Smooth muscle cell (in vitro differentiated cells): ENCODE measurements at regions not wholly inside any gene's neighbourhood (a gene's known extent, or its start where the extent isn't known, plus 50 kb on each side); places are given as distances from the start of the nearest gene placed in this dataset.

Experiments
- DNase-seq: peaks from one replicate; lab custom pipeline; 2025; ENCODE audit not compliant: unreplicated experiment; lab: John Stamatoyannopoulos, UW
- H2AFZ ChIP-seq: fragments of 200-600 bp; sonication (generic); 2 replicates; pipeline ENCODE4 v1.6.0; 2016; ENCODE audit warnings: antibody characterized with exemption, low read depth, mild to moderate bottlenecking
- H3F3A ChIP-seq: fragments of 200-600 bp; sonication (generic); 2 replicates; pipeline ENCODE4 v1.6.0; 2017; ENCODE audit warnings: antibody characterized with exemption, low read depth
- H3K27ac ChIP-seq: fragments of 200-600 bp; sonication (generic); 2 replicates; pipeline ENCODE4 v1.5.1; 2016; ENCODE audit warnings: low read depth, mild to moderate bottlenecking
- H3K27me3 ChIP-seq: fragments of 200-600 bp; sonication (generic); 2 replicates; pipeline ENCODE4 v1.6.1; 2016; ENCODE audit warnings: low read depth, mild to moderate bottlenecking
- H3K36me3 ChIP-seq: fragments of 200-600 bp; sonication (generic); 2 replicates; pipeline ENCODE4 v1.5.1; 2016; ENCODE audit warnings: low read depth
- H3K4me1 ChIP-seq: fragments of 200-600 bp; sonication (generic); 2 replicates; pipeline ENCODE4 v1.5.1; 2016; ENCODE audit warnings: low read depth
- H3K4me2 ChIP-seq: fragments of 200-600 bp; sonication (generic); 2 replicates; pipeline ENCODE4 v1.6.0; 2016; ENCODE audit warnings: mild to moderate bottlenecking
- H3K4me3 ChIP-seq: fragments of 200-600 bp; sonication (generic); 2 replicates; pipeline ENCODE4 v1.5.1; 2016; ENCODE audit warnings: mild to moderate bottlenecking
- H3K79me2 ChIP-seq: fragments of 200-600 bp; sonication (generic); 2 replicates; pipeline ENCODE4 v1.6.0; 2016; ENCODE audit warnings: low read depth, mild to moderate bottlenecking
- H3K9ac ChIP-seq: fragments of 200-600 bp; sonication (generic); 2 replicates; pipeline ENCODE4 v1.6.0; 2016; ENCODE audit warnings: low read depth
- H3K9me3 ChIP-seq: fragments of 200-600 bp; sonication (generic); replicated peaks from 2 replicates; pipeline ENCODE4 v1.5.1; 2016; ENCODE audit warnings: low read depth
- H4K20me1 ChIP-seq: fragments of 200-600 bp; sonication (generic); 2 replicates; pipeline ENCODE4 v1.6.0; 2016; ENCODE audit warnings: low read depth
- WGBS: methylation state at CpG from one replicate; pipeline ENCODE4 v1.1.7; 2016; ENCODE audit warnings: low lambda C conversion rate; 5-methylcytosine and 5-hydroxymethylcytosine counted together
- TF ChIP-seq, protein P1 (sequence below): fragments of 200-600 bp; sonication (generic); IDR thresholded peaks from 2 replicates; pipeline ENCODE4 v1.5.1; 2017; ENCODE audit warnings: borderline replicate concordance, mild to moderate bottlenecking, antibody characterized with exemption; ENCODE audit not compliant: insufficient read depth, poor library complexity, severe bottlenecking

DNA sequence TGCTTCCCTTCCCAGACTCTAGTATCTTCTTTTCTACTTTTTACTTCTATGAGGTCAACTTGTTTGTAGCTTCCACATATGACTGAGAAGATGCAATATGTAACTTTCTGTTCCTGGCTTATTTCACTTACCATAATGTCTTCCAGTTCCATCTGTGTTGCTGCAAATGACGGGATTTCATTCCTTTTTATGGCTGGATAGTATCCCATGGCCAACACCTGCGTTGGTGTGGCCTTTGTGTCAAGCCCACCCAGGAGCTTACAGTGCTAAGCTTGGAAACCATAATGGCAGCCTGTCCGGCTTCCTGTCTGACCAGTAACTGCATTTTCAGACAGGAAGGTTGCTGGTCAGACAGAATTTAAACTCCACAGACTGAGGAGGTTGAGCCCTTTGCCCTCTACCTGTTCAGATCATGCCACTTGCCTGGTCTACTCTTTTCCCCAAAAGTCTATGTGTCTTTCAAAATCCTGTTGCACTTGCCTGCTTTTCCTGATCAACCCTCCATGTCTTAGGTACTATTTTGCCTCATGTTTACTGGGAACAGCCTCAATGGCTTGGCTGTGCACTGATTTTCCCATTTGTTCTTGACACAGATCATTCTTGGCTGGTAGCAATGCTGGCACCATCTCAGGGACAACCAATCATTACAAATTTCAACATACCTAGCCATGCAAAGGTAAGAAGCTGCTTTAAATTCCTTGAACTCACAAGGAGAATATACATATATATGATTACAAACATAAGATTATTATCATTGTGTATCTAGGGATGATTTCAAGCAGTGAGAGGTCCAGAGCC lies 114.3 kb upstream of the PLEKHG1 start:
- Histone ChIP-seq H3K27me3 (no peaks in the 10 kb centered on the region), H3K4me2 (no peak overlapping the region), H3K9me3 (no peaks in the 10 kb centered on the region), H3K4me3 (no peak overlapping the region), H4K20me1 (no peaks in the 10 kb centered on the region), H3F3A (no peaks in the 10 kb centered on the region), H3K4me1 (no peaks in the 10 kb centered on the region), H3K27ac (no peak overlapping the region), H3K9ac (no peak overlapping the region), H2AFZ (no peak overlapping the region), H3K36me3 (no peaks in the 10 kb centered on the region), H3K79me2 (no peaks in the 10 kb centered on the region)
- 89% methylated on average over 3 of the region's 3 CpGs for WGBS
- TF ChIP-seq, protein P1, sequence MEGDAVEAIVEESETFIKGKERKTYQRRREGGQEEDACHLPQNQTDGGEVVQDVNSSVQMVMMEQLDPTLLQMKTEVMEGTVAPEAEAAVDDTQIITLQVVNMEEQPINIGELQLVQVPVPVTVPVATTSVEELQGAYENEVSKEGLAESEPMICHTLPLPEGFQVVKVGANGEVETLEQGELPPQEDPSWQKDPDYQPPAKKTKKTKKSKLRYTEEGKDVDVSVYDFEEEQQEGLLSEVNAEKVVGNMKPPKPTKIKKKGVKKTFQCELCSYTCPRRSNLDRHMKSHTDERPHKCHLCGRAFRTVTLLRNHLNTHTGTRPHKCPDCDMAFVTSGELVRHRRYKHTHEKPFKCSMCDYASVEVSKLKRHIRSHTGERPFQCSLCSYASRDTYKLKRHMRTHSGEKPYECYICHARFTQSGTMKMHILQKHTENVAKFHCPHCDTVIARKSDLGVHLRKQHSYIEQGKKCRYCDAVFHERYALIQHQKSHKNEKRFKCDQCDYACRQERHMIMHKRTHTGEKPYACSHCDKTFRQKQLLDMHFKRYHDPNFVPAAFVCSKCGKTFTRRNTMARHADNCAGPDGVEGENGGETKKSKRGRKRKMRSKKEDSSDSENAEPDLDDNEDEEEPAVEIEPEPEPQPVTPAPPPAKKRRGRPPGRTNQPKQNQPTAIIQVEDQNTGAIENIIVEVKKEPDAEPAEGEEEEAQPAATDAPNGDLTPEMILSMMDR, result no peak
- DNase-seq, result no peak

DNA sequence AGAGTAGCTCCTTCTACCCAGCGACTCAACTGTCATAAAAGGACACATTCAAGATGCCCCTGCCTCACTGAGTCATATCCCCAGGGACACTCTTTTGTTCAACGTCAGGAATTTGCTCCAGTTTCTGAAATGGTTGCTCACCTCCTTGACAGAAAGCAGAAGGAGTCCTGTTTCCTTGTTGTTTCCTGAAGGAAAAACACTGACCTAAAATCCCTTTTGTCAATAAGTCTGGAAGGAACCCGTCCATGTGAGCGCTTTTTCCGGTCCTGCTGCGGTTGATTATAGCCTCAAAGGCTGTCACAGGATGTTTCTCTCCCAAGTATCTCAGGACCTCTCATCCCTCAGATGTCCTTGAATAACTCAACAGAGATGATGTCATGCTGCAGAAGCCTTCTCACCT lies 113.6 kb upstream of the PLEKHG1 start:
- H3K9me3 ChIP-seq, result no peaks in the 10 kb centered on the region
- H3K36me3 ChIP-seq, result no peaks in the 10 kb centered on the region
- DNase-seq, result no peak
- WGBS, result 51% methylated on average over 6 of the region's 6 CpGs
- H3K27ac ChIP-seq, result no peak overlapping the region
- no peak overlapping the region for H3K4me2 ChIP-seq
- TF ChIP-seq, protein P1, result no peak
- no peak overlapping the region for H3K4me3 ChIP-seq
- H2AFZ ChIP-seq, result no peak overlapping the region
- H3K4me1 ChIP-seq, result no peaks in the 10 kb centered on the region
- H3K79me2 ChIP-seq, result no peaks in the 10 kb centered on the region
- H4K20me1 ChIP-seq, result no peaks in the 10 kb centered on the region
- H3K9ac ChIP-seq, result no peak overlapping the region
- H3K27me3 ChIP-seq, result no peaks in the 10 kb centered on the region
- no peaks in the 10 kb centered on the region for H3F3A ChIP-seq

DNA sequence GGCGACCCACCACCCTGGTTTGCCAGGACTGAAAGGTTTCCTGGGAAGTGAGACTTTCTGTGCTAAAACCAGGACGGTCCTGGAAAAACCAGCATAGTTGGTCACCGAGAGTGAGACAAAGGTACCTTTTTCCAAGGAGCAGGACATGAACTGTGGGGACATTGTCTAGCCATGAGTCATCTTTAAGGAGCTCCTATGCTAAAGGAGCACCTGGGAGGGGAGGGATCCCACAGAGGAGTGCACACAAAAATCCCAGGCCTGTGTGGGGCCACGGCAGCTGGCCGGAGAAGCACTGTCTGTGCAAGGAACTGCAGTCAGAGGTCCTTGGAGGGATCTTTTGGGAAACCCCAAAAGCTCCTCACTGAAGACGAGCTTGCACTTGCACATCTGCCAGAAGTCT lies 109.1 kb upstream of the PLEKHG1 start:
- TF ChIP-seq, protein P1, result no peak
- Histone ChIP-seq H3K27ac (peak overlapping the region; percentile 42), H2AFZ (no peak overlapping the region)

More for the DNA sequence above, 109.1 kb upstream of the PLEKHG1 start:
- no peak overlapping the region for H3K9ac ChIP-seq
- H3K36me3 ChIP-seq, result no peaks in the 10 kb centered on the region
- H3K4me1 ChIP-seq, result peaks cover 4% of the 10 kb centered on the region
- no peak for DNase-seq
- H3K4me3 ChIP-seq, result no peak overlapping the region
- H3K9me3 ChIP-seq, result no peaks in the 10 kb centered on the region
- H3K79me2 ChIP-seq, result no peaks in the 10 kb centered on the region
- no peaks in the 10 kb centered on the region for H3F3A ChIP-seq
- no peaks in the 10 kb centered on the region for H4K20me1 ChIP-seq
- H3K27me3 ChIP-seq, result no peaks in the 10 kb centered on the region
- H3K4me2 ChIP-seq, result peak overlapping the region; percentile 61
- 81% methylated on average over 6 of the region's 6 CpGs for WGBS
